ENCODE measurements at regions not wholly inside any gene's neighbourhood (a gene's known extent, or its start where the extent isn't known, plus 50 kb on each side); places are given as distances from the start of the nearest gene placed in this dataset.
"Not testable (repeated sequence)": the region's sequence is repeated elsewhere in the genome, so short reads cannot be mapped to it uniquely, and the experiment has no call there.

DNA sequence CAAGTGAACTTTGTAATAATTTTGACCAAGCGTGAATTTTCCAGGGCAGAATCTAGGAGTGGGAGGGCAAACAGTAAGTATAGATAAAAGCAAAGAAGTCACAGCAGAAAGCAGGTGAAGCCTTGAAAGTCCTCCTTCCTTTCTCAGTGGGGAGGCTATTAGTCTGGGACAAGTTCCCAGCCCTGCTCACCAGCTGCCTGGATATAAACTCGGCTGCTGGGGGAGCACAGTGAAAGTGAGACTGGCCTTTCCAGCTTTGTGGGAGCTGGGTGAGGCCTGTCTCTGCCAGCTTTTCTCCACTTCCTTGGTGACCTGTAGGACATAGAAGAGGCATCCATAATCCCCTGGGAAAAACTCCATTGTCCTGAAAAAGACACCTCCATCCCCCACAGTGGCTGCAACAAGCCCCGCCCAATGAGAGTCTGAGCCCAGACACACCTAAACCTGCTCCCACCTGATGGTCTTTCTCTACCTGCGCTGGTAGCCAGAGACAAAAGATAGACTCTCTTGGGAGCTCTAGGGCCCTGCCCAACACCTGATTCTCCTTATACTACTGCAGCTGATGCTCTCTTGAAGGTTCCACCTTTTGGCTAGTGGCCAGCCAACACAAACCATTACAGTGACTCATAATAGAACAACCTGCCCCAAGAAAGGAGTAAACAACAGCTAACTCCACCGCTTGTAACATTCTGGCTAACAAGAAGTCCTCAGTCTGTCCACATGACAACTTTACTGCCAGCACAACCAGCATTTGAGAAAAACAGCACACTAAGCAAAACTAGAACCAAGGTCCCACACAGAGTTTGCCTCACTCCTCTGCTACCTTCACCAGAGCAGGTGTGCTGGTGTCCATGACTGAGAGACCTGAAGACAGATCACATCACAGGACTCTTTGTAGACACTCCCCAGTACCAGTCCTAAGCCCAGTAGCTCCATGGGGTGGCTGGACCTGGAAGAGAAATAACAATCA is 252.2 kb upstream of the SLITRK6 start:
- no peak for DNase-seq

DNA sequence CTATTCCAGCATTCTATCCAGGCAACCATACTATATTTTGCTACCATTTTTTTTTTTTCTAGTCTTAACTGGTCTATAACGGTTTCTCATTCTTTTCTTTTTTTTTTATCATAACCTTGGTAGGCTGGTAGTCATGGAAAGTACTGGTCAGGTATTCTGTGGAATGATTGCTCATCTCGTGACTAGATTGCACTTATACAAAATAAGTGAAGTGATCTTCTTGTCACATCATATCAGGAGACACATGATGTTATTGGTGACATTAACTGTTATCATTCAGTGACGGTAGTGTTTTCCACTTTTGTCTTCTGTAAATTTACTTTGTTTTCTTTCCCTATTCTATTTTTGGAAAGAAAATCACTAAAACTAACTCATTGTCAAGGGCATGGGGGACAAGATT is 239.3 kb upstream of the SLITRK6 start:
- DNase-seq, result no peak

DNA sequence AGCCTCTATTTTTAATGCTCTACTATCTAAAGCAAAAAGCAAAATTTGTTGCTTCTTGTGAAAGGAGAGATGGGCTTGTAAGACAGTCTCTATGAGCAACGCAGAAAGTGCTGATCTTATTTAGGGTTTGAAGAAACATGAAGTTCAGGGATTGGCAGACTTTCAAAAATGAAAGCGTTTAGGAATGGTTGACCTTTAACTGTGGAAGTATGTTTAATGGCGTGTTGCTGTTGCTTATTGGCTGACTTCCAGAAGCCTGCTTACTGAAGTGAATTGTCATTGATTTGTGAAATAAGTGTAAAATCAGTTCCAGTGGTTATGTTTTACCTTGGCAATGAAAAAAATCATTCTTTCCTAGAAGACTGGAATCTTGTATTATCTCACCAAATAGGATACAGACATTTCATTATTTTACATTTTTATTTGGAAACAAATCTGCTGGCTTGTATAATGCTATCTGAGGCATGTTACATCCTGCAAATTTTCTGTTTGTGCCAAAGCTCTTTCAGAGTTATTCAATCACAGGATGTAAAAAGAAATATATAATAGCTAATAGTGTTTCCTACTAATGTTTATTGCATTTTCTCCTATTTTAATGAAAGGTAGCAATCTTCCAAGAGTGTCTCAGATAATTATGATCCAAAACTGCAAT is 221.3 kb upstream of the SLITRK6 start:
- DNase-seq, result peak; percentile 61

DNA sequence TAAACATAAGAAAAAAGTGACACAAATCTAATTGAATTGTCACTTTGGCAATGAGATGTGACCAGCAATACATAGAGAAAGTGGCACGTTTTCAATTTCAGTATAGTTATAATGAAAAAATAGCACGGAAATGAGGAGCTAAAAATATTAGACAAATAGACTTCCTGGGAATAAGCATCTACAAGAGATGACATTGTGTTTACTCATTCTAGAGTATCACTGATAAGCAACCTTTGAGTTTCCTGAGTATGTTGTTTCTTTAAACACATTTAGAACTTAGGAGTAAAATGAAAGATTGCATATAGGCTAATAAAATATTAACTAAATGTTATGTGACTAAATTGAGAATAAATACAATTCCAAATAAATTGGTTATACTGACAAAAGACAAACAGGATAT is 207.1 kb upstream of the SLITRK6 start:
- DNase-seq, result no peak

DNA sequence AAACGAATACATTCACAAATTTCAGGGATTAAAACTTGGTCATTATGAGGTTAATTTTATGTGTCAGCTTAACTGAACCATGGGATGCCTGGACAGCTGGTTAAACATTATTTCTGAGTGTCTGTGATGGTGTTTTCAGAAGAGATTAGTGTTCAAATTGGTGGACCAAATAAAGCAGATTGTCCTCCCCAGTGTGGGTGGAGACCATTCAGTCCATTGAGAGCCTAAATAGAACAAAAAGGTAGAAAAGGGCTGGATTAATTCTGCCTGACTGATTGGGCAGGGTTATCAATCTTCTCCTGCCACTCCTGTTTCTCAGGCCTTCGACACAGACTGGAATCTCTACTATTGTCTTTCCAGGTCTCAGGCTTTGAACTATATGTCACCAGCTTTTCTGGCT is 203.8 kb upstream of the SLITRK6 start:
- DNase-seq, result no peak

DNA sequence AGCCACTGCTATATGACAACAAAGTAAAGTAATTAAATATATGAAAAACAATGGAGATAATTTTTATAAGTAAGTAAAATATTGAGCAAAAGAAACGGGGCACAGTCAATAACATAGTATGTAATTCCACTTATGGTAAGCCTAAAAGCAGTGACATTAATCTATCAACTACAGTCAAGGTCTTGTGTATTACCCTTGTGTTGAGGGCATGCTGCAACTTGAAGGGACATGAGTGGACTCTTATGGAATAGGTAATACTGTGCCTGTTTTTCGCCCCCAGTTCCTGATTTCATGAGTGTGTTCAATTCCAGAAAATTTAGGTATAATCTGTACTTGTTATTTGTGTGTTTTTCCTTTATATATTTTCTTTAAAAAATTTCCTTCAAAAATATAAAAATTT is 201.3 kb upstream of the SLITRK6 start:
- no peak for DNase-seq

DNA sequence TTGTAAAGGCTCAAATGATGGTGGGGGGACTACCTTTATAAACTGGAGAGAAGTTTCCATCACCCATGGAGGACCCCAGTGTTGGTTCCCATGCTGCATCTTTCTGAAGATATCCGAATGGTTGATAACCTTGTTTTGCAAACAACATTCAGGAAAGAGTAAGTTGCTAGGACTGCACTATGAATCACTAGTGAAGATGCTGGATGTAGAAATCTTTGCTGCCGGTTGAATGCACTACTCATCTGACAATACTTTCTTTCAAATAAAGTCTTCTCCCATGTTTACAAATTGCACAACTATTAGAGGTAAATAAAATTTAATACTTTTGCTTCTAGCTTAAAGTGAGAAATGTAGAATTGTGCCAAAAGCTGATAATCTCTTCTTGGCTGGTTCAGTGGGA is 198.4 kb upstream of the SLITRK6 start:
- DNase-seq, result no peak

DNA sequence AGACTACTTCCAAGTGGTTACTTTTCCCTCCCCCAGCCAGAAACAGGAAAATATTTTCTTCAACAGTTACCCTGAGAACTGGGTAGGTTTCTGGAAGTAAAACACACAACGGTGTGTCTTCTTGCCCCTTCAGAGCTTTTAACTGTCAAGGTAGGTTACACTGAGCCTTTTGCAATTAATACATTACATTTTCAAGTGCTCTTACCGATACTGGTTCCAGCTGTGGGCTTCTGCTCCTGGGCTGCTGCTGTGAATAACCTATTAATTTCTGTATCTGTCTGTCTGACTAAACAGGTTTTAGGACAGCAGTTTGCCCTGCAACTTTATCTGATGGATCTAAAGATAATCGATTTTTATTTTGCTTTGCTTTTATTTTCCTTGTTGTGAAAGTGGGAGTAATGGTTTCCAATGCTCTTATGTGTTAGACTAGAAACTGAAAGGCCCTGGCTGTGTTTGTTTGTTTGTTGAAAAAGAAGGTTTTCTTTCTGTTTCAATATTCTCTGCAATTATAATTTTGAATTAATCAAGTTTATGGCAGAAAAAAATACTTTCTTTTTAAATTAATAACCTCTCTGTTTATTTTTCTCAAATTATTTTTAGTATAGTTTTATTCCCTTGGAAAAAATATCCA is 196.7 kb upstream of the SLITRK6 start:
- DNase-seq, result no peak

DNA sequence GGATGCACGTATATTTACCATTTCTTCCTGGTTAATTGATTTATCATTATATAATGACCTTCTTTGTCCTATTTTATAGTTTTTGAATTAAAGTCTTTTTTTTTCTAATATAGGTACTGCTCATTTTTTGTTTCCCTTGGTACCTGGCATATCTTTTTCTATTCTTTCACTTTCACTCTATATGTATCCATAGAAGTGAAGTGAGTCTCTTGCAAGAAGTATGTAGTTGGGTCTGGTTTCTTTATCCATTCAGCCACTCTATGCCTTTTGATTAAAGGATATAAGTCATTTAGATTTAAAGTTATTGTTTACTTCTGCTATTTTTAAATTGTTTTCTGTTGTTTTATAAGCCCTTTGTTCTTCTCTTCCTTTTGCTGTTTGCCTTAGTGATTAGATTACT is 194.3 kb upstream of the SLITRK6 start:
- no peak for DNase-seq

DNA sequence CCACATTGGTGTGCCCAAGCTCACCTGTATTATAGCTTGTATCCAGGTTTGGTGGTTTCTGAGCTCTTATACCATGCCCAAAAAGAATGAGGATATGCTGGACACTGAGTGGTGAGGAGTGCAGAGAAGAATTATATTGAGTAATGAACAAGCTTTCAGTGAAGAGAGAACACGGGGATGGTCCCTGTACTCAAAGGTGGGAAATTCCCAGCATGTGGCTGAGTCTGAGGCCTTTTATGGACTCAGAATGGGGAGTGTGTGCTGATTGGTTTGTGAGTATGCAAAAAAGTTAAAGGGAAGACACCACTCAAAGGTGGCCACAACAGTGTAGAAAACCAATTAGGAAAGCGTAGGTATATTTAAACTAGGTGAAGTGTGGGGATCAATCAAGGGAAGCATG is 191.2 kb upstream of the SLITRK6 start:
- no peak for DNase-seq

DNA sequence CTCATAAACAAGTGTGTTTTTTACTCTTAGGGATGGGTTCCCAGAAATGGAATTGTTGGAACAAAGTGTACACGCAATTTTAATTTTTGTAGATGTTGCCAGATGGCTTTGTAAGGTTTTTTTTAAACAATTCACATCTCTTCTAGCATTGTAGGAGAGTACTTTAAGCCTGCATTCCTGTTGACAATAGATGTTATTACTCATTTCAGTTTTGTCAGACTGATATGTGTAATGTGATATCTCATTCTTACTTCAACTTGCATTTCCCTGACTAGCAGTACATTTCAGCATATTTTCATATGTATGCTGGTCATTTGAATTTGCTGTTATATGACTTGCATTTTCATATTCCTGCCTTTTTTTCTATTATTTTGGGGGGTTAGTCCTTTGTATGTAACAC is 186.6 kb upstream of the SLITRK6 start:
- no peak for DNase-seq

DNA sequence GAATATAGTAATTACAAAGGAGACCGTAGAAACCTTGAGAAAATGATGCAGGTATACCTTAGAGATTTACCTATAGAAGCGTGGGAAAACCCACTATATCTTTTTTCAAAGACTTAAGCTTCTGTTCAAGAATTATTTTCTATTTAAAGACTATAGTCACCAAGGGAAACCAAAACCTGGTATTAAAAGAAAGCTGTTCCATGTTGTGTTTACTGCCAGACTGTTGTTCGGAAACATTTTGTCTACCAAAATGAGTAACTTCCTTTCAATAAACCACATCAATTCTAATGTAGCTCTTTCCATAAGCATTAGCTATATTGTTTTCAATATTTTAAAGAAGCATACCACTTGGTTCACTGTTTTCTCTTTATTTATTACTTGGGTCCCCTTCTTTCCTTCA is 182.9 kb upstream of the SLITRK6 start:
- no peak for DNase-seq

DNA sequence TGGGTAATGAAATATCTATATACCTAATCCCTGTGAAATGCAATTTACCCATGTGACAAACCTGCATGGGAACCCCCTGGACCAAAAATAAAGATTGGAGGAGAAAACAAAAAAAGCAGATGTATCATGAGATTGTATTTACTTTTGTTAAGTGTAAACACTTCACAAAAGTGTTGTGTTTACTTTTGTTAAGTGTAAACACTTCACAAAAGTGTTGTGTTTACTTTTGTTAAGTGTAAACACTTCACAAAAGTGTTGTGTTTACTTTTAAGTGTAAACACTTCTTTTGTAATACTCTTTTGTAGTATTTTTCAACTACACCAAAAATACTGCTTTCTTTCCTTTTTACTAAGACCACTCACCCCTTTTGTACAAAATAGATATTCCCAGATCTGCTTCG is 181.2 kb upstream of the SLITRK6 start:
- not testable (repeated sequence) for DNase-seq

DNA sequence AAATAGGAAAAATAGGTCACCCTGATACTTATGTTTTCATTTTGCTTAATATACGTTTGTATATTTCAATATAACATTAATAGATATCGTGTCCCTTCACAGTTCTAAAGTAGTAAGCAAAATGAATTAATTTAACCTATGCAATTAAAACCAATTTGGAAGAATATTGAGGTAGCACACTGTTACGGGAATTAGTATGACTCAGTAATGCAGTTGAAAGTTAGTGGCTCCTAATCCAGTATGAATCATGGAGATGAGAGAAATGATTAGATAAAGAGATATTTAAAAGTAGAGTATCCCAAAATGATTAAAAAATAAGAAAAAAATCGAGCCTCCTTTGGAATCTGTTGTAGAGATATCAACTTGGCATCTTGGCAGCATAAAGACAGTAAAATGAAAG is 177.0 kb upstream of the SLITRK6 start:
- DNase-seq, result no peak

DNA sequence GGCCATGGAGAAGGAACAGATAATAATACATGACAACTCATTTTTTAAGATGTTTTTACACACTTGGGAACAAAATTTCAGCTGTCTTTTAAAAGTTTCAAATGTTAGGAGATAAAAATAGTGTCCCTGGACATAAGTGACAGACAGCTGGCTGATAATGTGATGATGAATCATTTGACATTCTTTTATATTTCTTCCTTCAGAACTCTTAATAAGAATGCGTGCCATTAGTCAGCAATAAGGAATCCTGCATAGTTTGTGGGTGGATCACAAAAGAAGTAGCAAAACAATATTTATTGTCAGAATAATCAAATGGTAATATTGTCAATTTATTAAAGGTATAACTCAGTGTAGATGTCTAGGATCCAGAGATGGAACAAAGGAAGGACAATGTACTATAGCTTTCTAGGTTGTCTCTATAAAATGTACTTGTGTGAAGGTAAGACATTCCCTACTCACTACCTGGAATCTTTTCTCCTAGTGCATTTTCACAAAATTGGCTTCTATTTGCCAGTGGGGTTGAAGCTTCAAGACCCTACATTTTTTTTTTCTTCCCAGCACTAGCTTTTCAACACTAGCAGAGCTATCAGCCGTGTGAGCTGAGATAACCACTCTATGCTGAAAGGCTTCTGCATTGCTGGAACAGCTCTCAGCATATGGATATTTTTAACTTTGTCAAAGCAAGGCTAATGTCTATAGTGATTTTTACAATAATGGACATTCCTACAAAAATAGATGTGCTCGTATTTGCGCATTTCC is 175.6 kb upstream of the SLITRK6 start:
- DNase-seq, result no peak

DNA sequence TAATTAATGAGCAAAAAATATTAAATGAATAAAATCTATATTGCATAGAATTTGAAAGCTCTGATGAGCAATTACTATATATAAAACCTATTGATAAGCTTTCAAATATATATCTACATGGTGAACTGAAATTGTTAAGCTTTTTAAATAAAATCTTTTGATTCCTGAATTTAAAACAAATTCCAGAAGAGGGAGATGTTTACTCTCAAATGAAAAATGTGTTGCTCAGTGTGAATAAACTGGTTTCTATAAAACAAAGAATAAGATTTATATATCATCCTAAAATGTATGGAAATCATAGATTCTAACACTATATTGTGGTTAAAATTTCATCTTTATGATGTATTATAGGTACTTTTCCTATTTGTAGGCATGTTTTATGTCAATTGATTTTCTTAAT is 171.5 kb upstream of the SLITRK6 start:
- DNase-seq, result no peak

DNA sequence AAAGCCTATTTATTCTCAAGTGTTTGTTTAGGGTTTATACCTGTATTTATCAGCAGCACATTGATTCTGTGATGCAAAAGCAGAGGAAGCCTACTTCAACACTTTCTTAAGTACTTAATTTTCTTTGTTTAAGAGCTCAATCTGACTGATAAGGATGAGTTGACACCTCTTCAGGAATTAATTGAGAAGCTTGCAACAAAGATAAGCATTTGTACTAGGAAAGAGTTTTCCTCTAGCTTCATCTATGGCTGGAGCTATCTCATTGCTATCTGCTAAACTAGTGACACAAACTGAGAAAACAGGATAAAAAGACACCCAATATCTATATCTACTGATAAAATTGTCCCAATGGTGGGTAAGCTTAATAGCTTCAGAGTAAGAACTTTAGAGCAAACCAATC is 170.1 kb upstream of the SLITRK6 start:
- no peak for DNase-seq

DNA sequence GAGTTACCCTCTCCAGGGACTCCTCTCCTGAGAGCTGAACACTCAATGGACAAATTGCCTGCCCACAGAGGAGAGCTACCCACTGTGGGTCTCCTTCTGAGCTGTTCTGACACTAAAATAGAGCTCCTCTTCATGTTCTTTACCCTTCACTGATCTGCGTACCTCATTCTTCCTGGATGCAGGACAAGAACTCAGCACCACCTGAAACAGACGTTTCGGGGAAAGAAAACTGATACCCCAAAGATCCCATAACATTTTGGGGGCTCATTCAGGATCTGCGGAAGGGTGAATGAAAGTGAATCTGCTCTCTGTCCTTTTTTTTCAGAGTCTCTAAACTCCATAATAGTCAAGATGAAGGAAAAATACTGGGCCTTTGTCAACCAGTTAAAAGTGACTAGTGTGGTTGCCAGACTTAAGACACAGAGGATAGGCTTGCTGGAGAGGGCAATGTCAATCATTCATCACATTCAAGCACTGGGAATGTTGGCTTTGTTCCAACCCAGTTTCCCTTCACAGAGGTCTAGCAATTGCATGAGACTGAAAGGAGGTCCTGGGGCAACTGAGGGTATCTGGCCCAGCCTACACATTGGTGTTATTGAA is 136.7 kb upstream of the SLITRK6 start:
- no peak for DNase-seq

DNA sequence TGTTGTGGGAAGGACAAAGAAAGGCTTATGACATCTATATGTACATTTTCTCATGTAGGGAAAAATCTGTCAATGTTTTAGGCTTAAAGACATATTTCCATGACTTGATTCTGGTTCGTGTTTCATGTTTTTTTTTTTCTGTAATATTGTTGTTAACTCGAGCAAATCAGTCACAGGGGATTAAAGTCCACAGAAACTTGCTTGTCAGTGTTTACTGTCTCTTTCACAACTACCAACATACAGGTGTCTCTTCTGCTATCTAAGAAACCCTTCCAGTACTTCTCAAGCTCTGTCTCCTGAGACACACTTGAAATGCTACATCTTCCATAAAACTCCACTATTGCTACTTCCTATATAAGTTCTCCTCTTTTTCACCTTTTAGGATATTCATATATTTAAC is 130.9 kb upstream of the SLITRK6 start:
- no peak for DNase-seq

DNA sequence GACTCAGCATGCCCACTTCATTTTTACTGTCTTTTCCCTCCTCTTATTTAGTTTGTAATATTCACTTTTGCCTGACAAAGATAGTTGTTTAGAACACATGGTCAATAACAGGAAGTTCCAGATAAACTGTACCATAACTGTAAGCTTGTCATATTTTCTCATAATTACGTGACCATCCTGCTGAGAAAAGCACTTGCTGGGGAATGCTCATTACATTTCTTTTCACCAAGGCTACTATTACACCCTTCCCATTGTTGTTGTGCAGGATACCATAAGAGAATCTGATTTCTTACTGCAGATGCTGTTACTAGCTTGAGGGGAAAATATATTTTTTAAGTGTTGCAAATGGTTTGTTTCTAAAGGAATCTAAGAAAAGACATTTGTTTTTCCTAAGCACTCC is 111.7 kb upstream of the SLITRK6 start:
- DNase-seq, result no peak

DNA sequence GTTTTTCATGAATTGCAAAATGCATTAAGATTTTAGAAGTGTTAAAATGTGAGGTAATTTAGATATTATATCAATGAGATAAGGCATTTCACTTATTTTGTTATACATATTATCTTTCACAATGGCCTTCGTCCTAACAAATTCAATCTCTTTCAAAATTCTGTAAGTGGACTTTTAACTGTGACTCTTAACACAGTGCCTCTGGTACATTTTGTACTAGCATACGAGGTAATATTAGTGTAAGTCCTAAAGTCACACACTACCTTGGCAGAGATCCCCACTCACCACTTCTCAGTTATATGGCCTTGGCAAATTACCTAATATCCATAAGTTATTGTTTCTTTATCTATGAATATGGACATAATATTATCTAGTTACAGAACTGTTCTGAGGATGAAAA is 101.3 kb upstream of the SLITRK6 start:
- DNase-seq, result no peak
